ENCODE measurements at regions not wholly inside any gene's neighbourhood (a gene's known extent, or its start where the extent isn't known, plus 50 kb on each side); places are given as distances from the start of the nearest gene placed in this dataset.

DNA sequence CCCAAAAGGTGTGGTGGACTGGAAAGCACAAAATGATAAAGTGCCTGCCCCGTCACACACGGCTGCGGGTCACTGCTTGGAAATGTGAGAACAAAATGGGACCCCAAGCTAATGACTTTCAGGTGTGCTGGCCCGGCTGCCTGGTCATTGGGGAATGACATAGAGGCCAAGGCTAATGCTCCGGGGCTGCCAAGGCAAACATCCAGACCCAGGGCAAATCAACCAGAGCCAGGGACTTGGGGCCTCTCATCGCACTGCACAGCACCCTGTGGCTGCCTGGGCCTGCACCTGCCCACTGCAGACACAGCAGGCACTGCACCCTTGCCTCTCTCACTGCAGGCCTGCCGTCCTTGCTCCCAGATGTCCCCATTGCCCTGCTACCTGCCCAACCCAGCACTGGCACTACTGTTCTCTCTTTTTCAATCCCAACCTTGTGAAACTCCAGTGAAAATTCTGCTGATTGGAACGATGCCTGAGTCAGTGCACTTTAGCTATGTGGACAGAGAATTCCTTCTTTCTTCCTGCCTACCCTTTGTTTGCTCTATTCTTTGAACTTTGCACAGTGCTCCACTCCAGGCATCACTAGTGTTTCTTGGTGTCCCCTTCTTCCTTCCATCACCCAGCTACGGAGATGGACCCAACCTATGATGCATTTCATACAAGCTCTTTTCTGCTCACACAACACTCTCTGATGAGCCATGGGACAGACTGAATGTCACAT lies 849.5 kb downstream of the MAFB start:
- DNase-seq (ENCODE audit: low spot score): peak; percentile 26
- Histone ChIP-seq H4K20me1 (ENCODE audit: insufficient read depth, poor library complexity, severe bottlenecking) (no peaks in the 10 kb centered on the region), H3K36me3 (replicated peaks; ENCODE audit: insufficient read depth, low read depth) (no peaks in the 10 kb centered on the region), H3K9me2 (replicated peaks; ENCODE audit: insufficient read depth) (no peaks in the 10 kb centered on the region), H2AFZ (no peak overlapping the region), H3K4me2 (peak overlapping the region; percentile 27), H3K79me2 (no peaks in the 10 kb centered on the region), H3K4me3 (no peak overlapping the region), H3K27ac (peak overlapping the region; percentile 63), H3K27me3 (no peaks in the 10 kb centered on the region), H3K4me1 (ENCODE audit: insufficient read depth) (peaks cover 6% of the 10 kb centered on the region), H3K9me3 (ENCODE audit: low read depth) (no peaks in the 10 kb centered on the region)
- TF ChIP-seq EZH2 (IDR thresholded peaks at IDR 0.05; ENCODE audit: borderline replicate concordance) (no peak), EZH2phosphoT487 (IDR thresholded peaks at IDR 0.05; ENCODE audit: low read depth, severe bottlenecking, unreplicated experiment) (no peak)
- TF ChIP-seq, protein P1, sequence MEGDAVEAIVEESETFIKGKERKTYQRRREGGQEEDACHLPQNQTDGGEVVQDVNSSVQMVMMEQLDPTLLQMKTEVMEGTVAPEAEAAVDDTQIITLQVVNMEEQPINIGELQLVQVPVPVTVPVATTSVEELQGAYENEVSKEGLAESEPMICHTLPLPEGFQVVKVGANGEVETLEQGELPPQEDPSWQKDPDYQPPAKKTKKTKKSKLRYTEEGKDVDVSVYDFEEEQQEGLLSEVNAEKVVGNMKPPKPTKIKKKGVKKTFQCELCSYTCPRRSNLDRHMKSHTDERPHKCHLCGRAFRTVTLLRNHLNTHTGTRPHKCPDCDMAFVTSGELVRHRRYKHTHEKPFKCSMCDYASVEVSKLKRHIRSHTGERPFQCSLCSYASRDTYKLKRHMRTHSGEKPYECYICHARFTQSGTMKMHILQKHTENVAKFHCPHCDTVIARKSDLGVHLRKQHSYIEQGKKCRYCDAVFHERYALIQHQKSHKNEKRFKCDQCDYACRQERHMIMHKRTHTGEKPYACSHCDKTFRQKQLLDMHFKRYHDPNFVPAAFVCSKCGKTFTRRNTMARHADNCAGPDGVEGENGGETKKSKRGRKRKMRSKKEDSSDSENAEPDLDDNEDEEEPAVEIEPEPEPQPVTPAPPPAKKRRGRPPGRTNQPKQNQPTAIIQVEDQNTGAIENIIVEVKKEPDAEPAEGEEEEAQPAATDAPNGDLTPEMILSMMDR (IDR thresholded peaks at IDR 0.05; ENCODE audit: poor library complexity): no peak
- 62% methylated on average over 9 of the region's 9 CpGs for whole genome bisulfite sequencing (ENCODE audit: low lambda C conversion rate, missing lambda C conversion rate)

DNA sequence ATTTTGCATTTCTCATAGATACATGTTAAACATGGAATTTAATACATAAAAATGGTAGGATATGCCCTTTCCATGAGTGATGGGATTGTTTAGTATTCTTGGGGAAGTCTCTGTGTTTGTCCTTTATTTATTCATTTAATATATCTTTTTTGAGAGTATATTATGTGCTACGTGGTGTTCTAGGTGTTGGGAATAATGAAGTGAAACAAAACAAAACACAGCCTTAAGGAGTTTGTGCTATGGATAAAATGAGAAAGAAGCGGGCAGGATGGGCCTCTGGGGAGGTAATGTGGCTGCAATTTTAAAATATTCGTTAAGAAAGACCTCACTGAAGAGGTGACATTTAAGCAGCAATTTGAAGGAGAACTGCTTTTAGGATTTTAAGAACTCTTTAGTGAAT lies 851.5 kb downstream of the MAFB start:
- Histone ChIP-seq H3K36me3 (replicated peaks; ENCODE audit: insufficient read depth, low read depth) (no peaks in the 10 kb centered on the region), H3K27ac (no peak overlapping the region), H3K9me2 (replicated peaks; ENCODE audit: insufficient read depth) (no peaks in the 10 kb centered on the region), H2AFZ (no peak overlapping the region), H3K27me3 (no peaks in the 10 kb centered on the region), H3K79me2 (no peaks in the 10 kb centered on the region), H3K9me3 (ENCODE audit: low read depth) (no peaks in the 10 kb centered on the region), H3K4me1 (ENCODE audit: insufficient read depth) (peaks cover 6% of the 10 kb centered on the region), H3K4me2 (no peak overlapping the region), H3K4me3 (no peak overlapping the region), H4K20me1 (ENCODE audit: insufficient read depth, poor library complexity, severe bottlenecking) (no peaks in the 10 kb centered on the region)
- 71% methylated on average over 3 of the region's 3 CpGs for WGBS (ENCODE audit: low lambda C conversion rate, missing lambda C conversion rate)
- DNase-seq (ENCODE audit: low spot score): no peak
- no peak for TF ChIP-seq EZH2phosphoT487 (IDR thresholded peaks at IDR 0.05; ENCODE audit: low read depth, severe bottlenecking, unreplicated experiment)
- TF ChIP-seq, protein P1 (IDR thresholded peaks at IDR 0.05; ENCODE audit: poor library complexity): no peak
- TF ChIP-seq EZH2 (IDR thresholded peaks at IDR 0.05; ENCODE audit: borderline replicate concordance): no peak

DNA sequence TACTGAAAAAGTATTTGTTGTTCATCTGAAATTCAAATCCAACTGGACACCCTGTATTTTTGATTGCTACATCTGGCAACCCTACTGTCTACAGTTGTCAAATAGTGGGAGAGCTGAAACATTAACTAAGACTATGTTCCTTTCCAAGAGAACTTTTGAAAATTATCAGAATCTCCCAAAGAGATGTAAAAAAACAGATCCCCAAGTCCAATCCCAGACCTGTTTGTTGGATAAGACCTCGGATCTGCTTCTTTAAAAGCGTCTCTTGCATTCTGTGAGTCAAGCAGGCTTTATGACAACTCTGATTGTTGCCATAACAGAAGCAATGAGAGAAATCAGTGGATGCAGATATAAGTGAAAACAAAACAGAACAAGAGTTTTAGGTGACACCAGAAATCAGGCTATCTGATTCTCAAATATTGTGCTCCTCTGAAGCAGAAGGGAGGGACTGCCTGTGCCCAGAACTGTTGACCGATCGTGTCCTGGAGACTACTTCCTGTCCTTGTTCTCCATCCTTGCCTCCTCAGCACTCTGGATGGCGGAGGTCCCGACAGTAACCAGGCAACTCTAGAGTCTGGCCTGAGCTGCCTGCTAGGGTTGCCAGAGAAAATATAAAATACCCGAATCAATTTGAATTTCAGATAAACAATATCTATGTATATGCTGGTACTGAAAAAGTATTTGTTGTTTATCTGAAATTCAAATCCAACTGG lies 853.8 kb downstream of the MAFB start:
- no peaks in the 10 kb centered on the region for H3K27me3 ChIP-seq
- peaks cover 6% of the 10 kb centered on the region for H3K4me1 ChIP-seq (ENCODE audit: insufficient read depth)
- TF ChIP-seq, protein P1 (IDR thresholded peaks at IDR 0.05; ENCODE audit: poor library complexity): no peak
- no peak for TF ChIP-seq EZH2phosphoT487 (IDR thresholded peaks at IDR 0.05; ENCODE audit: low read depth, severe bottlenecking, unreplicated experiment)
- TF ChIP-seq EZH2 (IDR thresholded peaks at IDR 0.05; ENCODE audit: borderline replicate concordance): no peak
- no peak for DNase-seq (ENCODE audit: low spot score)
- no peak overlapping the region for H3K27ac ChIP-seq
- no peak overlapping the region for H3K4me3 ChIP-seq
- H3K9me2 ChIP-seq (replicated peaks; ENCODE audit: insufficient read depth): no peaks in the 10 kb centered on the region
- H2AFZ ChIP-seq: no peak overlapping the region
- no peaks in the 10 kb centered on the region for H3K36me3 ChIP-seq (replicated peaks; ENCODE audit: insufficient read depth, low read depth)
- WGBS (ENCODE audit: low lambda C conversion rate, missing lambda C conversion rate): 74% methylated on average over 7 of the region's 7 CpGs
- no peaks in the 10 kb centered on the region for H4K20me1 ChIP-seq (ENCODE audit: insufficient read depth, poor library complexity, severe bottlenecking)
- no peaks in the 10 kb centered on the region for H3K9me3 ChIP-seq (ENCODE audit: low read depth)
- no peak overlapping the region for H3K4me2 ChIP-seq
- no peaks in the 10 kb centered on the region for H3K79me2 ChIP-seq
